GM12878 (cell line): ENCODE measurements at regions not wholly inside any gene's neighbourhood (a gene's known extent, or its start where the extent isn't known, plus 50 kb on each side); places are given as distances from the start of the nearest gene placed in this dataset.

Experiments
- ASH2L ChIP-seq: fragments of 300-600, 200-600 bp; sonication (generic); IDR thresholded peaks from 2 replicates; pipeline ENCODE4 v1.6.1; 2017; ENCODE audit warnings: low read depth, mild to moderate bottlenecking, borderline replicate concordance
- TCF12 ChIP-seq: IDR thresholded peaks from 2 replicates; pipeline ENCODE4 v1.6.1; 2011; ENCODE audit warnings: low read depth, mild to moderate bottlenecking, low read length
- TF ChIP-seq, protein P1 (sequence below): fragments of 450-650 bp; IDR thresholded peaks from 2 replicates; pipeline ENCODE4 v1.6.1; 2017; ENCODE audit warnings: mild to moderate bottlenecking, low read depth, inconsistent platforms; ENCODE audit not compliant: poor library complexity, severe bottlenecking

DNA sequence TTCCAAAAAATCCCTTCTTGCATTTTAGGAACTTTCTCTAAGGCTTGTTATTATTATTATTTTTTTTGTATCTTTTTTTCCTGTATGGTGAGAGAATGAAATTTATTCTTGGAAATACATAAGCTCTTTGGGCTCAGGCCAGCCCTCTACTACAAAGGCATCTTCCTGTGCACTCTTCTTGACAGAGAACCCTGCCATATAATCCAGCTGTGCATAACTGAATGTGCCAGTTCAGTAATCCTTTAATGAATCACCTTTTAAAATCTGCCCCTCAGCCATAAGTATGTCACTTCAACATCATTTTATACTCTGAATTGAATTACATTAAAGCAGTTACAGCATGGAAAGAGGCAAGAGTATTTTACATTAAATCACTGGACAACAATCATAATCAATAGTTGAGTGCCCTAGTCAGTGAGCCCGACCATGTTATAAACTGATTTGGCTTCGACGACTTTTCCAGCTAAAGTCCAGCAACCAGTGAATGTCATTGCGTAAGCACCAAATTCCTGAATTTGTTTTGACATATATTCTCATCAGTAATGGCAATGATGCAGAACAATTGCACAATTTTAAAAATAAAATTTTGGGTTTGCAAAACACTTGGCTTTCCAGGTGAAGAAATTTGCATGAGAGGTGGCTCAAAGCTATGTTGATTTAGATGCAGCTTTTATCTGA lies 59.2 kb upstream of the KCNK2 start:
- TF ChIP-seq ASH2L (no peak), TCF12 (no peak)
- TF ChIP-seq, protein P1, sequence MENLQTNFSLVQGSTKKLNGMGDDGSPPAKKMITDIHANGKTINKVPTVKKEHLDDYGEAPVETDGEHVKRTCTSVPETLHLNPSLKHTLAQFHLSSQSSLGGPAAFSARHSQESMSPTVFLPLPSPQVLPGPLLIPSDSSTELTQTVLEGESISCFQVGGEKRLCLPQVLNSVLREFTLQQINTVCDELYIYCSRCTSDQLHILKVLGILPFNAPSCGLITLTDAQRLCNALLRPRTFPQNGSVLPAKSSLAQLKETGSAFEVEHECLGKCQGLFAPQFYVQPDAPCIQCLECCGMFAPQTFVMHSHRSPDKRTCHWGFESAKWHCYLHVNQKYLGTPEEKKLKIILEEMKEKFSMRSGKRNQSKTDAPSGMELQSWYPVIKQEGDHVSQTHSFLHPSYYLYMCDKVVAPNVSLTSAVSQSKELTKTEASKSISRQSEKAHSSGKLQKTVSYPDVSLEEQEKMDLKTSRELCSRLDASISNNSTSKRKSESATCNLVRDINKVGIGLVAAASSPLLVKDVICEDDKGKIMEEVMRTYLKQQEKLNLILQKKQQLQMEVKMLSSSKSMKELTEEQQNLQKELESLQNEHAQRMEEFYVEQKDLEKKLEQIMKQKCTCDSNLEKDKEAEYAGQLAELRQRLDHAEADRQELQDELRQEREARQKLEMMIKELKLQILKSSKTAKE, result no peak
